ENCODE measurements at regions not wholly inside any gene's neighbourhood (a gene's known extent, or its start where the extent isn't known, plus 50 kb on each side); places are given as distances from the start of the nearest gene placed in this dataset.

GRCh38 chr6:19037607-19038006 lies 650.5 kb downstream of the RNF144B start:
- H3K4me3 ChIP-seq (replicated peaks in 1 of 2; ENCODE audit: low read depth in 2 of 2, low read length in 2 of 2): no peak overlapping the region
- TF ChIP-seq CTCF (IDR thresholded peaks at IDR 0.05; ENCODE audit: low read depth, low read length): no peak
- no peak for DNase-seq (ENCODE audit: low read depth in 2 of 2)

- no peak for TF ChIP-seq CTCF (IDR thresholded peaks at IDR 0.05; ENCODE audit: low read depth, low read length)
- DNase-seq (ENCODE audit: low read depth in 2 of 2): no peak
- H3K4me3 ChIP-seq (replicated peaks in 1 of 2; ENCODE audit: low read depth in 2 of 2, low read length in 2 of 2): no peak overlapping the region
Measured at GRCh38 chr6:19039287-19039686, 652.1 kb downstream of the RNF144B start.

GRCh38 chr6:19041906-19042305 lies 654.8 kb downstream of the RNF144B start:
- DNase-seq (ENCODE audit: low read depth in 2 of 2): no peak
- no peak for TF ChIP-seq CTCF (IDR thresholded peaks at IDR 0.05; ENCODE audit: low read depth, low read length)
- H3K4me3 ChIP-seq (replicated peaks in 1 of 2; ENCODE audit: low read depth in 2 of 2, low read length in 2 of 2): no peak overlapping the region

- no peak for TF ChIP-seq CTCF (IDR thresholded peaks at IDR 0.05; ENCODE audit: low read depth, low read length)
- DNase-seq (ENCODE audit: low read depth in 2 of 2): no peak
Measured at GRCh38 chr6:19042420-19042819, 655.3 kb downstream of the RNF144B start.

GRCh38 chr6:19050765-19051164 lies 663.6 kb downstream of the RNF144B start:
- no peak for TF ChIP-seq CTCF (IDR thresholded peaks at IDR 0.05; ENCODE audit: low read depth, low read length)
- H3K4me3 ChIP-seq (replicated peaks in 1 of 2; ENCODE audit: low read depth in 2 of 2, low read length in 2 of 2): no peak overlapping the region
- DNase-seq (ENCODE audit: low read depth in 2 of 2): no peak

More at GRCh38 chr6:19042420-19042819, 655.3 kb downstream of the RNF144B start:
- no peak overlapping the region for H3K4me3 ChIP-seq (replicated peaks in 1 of 2; ENCODE audit: low read depth in 2 of 2, low read length in 2 of 2)

GRCh38 chr6:19052219-19052618 lies 665.1 kb downstream of the RNF144B start:
- no peak for TF ChIP-seq CTCF (IDR thresholded peaks at IDR 0.05; ENCODE audit: low read depth, low read length)
- DNase-seq (ENCODE audit: low read depth in 2 of 2): peak; percentile 21 to 22
- H3K4me3 ChIP-seq (replicated peaks in 1 of 2; ENCODE audit: low read depth in 2 of 2, low read length in 2 of 2): no peak overlapping the region

- TF ChIP-seq CTCF (IDR thresholded peaks at IDR 0.05; ENCODE audit: low read depth, low read length): no peak
- no peak overlapping the region for H3K4me3 ChIP-seq (replicated peaks in 1 of 2; ENCODE audit: low read depth in 2 of 2, low read length in 2 of 2)
- DNase-seq (ENCODE audit: low read depth in 2 of 2): no peak
Measured at GRCh38 chr6:19059102-19059501, 672.0 kb downstream of the RNF144B start.

Measured in cardiac fibroblast (primary cell).